A673 (cell line): ENCODE measurements at regions not wholly inside any gene's neighbourhood (a gene's known extent, or its start where the extent isn't known, plus 50 kb on each side); places are given as distances from the start of the nearest gene placed in this dataset.

ENCODE experiments used
- BruUV-seq: library from RNA; stranded (reverse); fragments of 400-500 nt; replicated peaks from 2 replicates; lab custom pipeline; 2021; lab: Mats Ljungman, UMichigan
- CTCF ChIA-PET: fragments of 300-600 bp; sonication (Branson Sonifier 250); formaldehyde crosslinking; loops from one replicate; lab custom pipeline; 2022; ENCODE audit warnings: antibody characterized with exemption; lab: Charles Lee
- POLR2A ChIA-PET: fragments of 300-600 bp; sonication (Branson Sonifier 250); formaldehyde crosslinking; loops from one replicate; lab custom pipeline; 2022; ENCODE audit warnings: antibody characterized with exemption; ENCODE audit not compliant: low non-redundant PET; lab: Charles Lee
- DNase-seq: peaks from one replicate; pipeline ENCODE4 v3.0.0-alpha.2; 2015; ENCODE audit warnings: low spot score
- H3K27ac ChIP-seq: fragments of 200-600 bp; sonication (generic); 2 replicates; pipeline ENCODE4 v1.5.1; 2016; ENCODE audit warnings: mixed run types, low read depth, mild to moderate bottlenecking, mixed read lengths, antibody characterized with exemption, low read length; ENCODE audit not compliant: poor library complexity, severe bottlenecking
- H3K27me3 ChIP-seq: fragments of 200-600 bp; sonication (generic); replicated peaks from 2 replicates; pipeline ENCODE4 v1.6.1; 2017; ENCODE audit warnings: mixed run types, low read depth, mild to moderate bottlenecking, mixed read lengths, antibody characterized with exemption, low read length; ENCODE audit not compliant: insufficient read depth, poor library complexity
- H3K36me3 ChIP-seq: fragments of 200-600 bp; sonication (generic); 2 replicates; pipeline ENCODE4 v1.6.1; 2016; ENCODE audit warnings: mixed run types, mild to moderate bottlenecking, mixed read lengths, antibody characterized with exemption, low read length; ENCODE audit not compliant: insufficient read depth, poor library complexity, severe bottlenecking
- H3K4me1 ChIP-seq: fragments of 200-600 bp; sonication (generic); 2 replicates; pipeline ENCODE4 v1.6.1; 2017; ENCODE audit warnings: mixed run types, mild to moderate bottlenecking, mixed read lengths, antibody characterized with exemption, low read length; ENCODE audit not compliant: insufficient read depth, poor library complexity, severe bottlenecking
- H3K4me3 ChIP-seq: fragments of 200-600 bp; sonication (generic); 2 replicates; pipeline ENCODE4 v1.5.1; 2016; ENCODE audit warnings: low read depth, mixed run types, mild to moderate bottlenecking, mixed read lengths, low read length; ENCODE audit not compliant: poor library complexity, severe bottlenecking
- H3K9me3 ChIP-seq: fragments of 200-600 bp; sonication (generic); 2 replicates; pipeline ENCODE4 v1.6.1; 2016; ENCODE audit warnings: mixed run types, low read depth, mild to moderate bottlenecking, mixed read lengths, antibody characterized with exemption, low read length; ENCODE audit not compliant: poor library complexity, severe bottlenecking
- CTCF ChIP-seq: fragments of 300-800, 200-600 bp; sonication (generic); conservative IDR thresholded peaks from 2 replicates; pipeline ENCODE4 v1.5.1; 2017; ENCODE audit warnings: low read depth, mild to moderate bottlenecking, antibody characterized with exemption, low read length, moderate library complexity, mixed read lengths
- EZH2 ChIP-seq: fragments of 200-600 bp; sonication (generic); IDR thresholded peaks from 2 replicates; pipeline ENCODE4 v1.6.1; 2017; ENCODE audit warnings: borderline replicate concordance, low read depth, mild to moderate bottlenecking, mixed read lengths, antibody characterized with exemption, low read length; ENCODE audit not compliant: poor library complexity, severe bottlenecking
- intact Hi-C: fragments of 100-400 bp; cut with micrococcal nuclease; formaldehyde crosslinking; loops from one replicate; pipeline ENCODE4 v1.10.0; 2022; ENCODE audit not compliant: unreplicated experiment

GRCh38 chr1:5428351-5428750 is 563.9 kb downstream of the NPHP4 start:
- peaks cover 49% of the 10 kb centered on the region for H3K27me3 ChIP-seq
- no peaks in the 10 kb centered on the region for H3K9me3 ChIP-seq
- H3K36me3 ChIP-seq: no peaks in the 10 kb centered on the region
- ChIA-PET CTCF (no interaction called here), POLR2A (no interaction called here)
- intact Hi-C loops: no loop called here
- no peak overlapping the region for H3K27ac ChIP-seq
- no TSS peak for BruUV-seq
- no peaks in the 10 kb centered on the region for H3K4me1 ChIP-seq
- no peak for TF ChIP-seq EZH2
- TF ChIP-seq CTCF: no peak
- DNase-seq: no peak
- no peak overlapping the region for H3K4me3 ChIP-seq

- TF ChIP-seq EZH2: no peak
- no peak for TF ChIP-seq CTCF
- Histone ChIP-seq H3K9me3 (no peaks in the 10 kb centered on the region), H3K27me3 (peaks cover 52% of the 10 kb centered on the region), H3K36me3 (no peaks in the 10 kb centered on the region), H3K4me3 (no peak overlapping the region), H3K4me1 (no peaks in the 10 kb centered on the region), H3K27ac (no peak overlapping the region)
- intact Hi-C loops: no loop called here
- DNase-seq: no peak
- CTCF ChIA-PET: no interaction called here
- BruUV-seq: no TSS peak
- POLR2A ChIA-PET: no interaction called here
Observed at GRCh38 chr1:5427026-5427613, 565.1 kb downstream of the NPHP4 start.

- no TSS peak for BruUV-seq
Observed at GRCh38 chr1:5424802-5425703, 567.2 kb downstream of the NPHP4 start.

More at GRCh38 chr1:5424802-5425703, 567.2 kb downstream of the NPHP4 start:
- H3K9me3 ChIP-seq: no peaks in the 10 kb centered on the region
- intact Hi-C loops: no loop called here
- DNase-seq: peak; percentile 35
- peaks cover 40% of the 10 kb centered on the region for H3K27me3 ChIP-seq
- CTCF ChIA-PET: no interaction called here
- no peaks in the 10 kb centered on the region for H3K4me1 ChIP-seq
- no peak overlapping the region for H3K27ac ChIP-seq
- POLR2A ChIA-PET: interaction anchor here (0.8 kb wide), 1 partner anchor 23 kb away, joined by 4 read pairs; no protein-coding TSS in a partner anchor
- H3K4me3 ChIP-seq: no peak overlapping the region
- no peak for TF ChIP-seq CTCF
- TF ChIP-seq EZH2: no peak
- no peaks in the 10 kb centered on the region for H3K36me3 ChIP-seq
